Smooth muscle cell of the brain vasculature (primary cell): ENCODE measurements at regions not wholly inside any gene's neighbourhood (a gene's known extent, or its start where the extent isn't known, plus 50 kb on each side); places are given as distances from the start of the nearest gene placed in this dataset.
"Not testable (repeated sequence)": the region's sequence is repeated elsewhere in the genome, so short reads cannot be mapped to it uniquely, and the experiment has no call there.

ENCODE experiments used
- DNase-seq: peaks from one replicate; pipeline ENCODE4 v3.0.0-alpha.2; 2012; ENCODE audit warnings: low read depth, low spot score

- no peak for DNase-seq
Observed at GRCh38 chr3:87498358-87499080, 222.1 kb upstream of the POU1F1 start.

- DNase-seq: no peak
Observed at GRCh38 chr3:87495938-87496337, 219.6 kb upstream of the POU1F1 start.

DNA sequence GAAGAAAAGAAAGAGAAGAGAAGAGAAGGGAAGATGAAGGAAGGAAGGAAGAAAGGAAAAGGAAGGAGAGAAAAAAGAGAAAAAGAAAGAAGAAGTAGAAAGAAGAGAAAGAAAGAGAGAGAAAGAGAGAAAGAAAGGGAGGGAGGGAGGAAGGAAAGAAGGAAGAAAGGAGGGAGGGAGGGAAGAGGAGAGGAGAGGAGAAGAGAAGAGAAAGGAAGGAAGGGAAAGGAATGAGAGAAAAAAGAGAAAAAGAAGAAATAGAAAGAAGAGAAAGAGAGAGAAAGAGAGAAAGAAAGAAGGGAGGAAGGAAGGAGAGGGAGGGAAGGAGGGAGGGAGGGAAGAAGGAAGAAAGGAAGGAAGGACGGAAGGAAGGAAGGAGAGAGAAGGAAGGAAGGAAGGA, 217.9 kb upstream of the POU1F1 start:
- no peak for DNase-seq

DNA sequence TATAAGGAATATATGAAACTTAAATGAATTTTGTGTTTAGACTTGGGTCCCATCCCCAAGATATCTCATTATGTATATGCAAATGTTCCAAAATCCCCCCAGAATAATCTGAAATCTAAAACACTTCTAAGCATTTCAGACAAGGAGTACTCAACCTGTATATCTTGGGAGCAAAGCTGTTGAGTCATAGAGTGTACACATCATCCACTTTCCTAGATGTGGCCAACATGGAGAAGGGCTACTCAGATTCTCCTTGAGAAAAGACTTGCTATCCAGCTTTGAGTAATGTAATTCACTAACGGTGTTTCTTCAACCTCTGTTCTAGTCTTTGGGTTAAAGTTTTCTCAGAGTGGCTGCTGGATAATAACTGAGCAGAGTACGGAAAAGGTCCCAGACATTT, 215.5 kb upstream of the POU1F1 start:
- no peak for DNase-seq

DNA sequence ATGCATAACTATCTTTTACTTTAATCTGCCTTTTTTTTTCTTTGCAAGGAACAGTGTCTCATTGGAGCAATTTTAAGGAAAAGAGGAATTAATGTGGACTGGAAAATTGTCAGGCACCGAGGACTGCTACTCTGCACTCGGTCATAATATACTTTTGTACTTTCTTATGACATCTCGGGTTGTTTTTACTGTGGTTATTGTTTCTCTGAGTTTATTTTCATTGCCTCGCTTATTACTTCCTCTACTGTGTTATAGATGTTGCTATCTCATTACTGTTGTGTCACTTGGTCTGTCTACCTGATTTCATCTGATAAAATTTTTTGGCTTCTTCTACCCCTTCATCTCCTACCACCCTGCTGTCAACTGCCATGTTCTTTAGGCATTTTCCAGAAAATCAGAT, 213.5 kb upstream of the POU1F1 start:
- DNase-seq: no peak

DNA sequence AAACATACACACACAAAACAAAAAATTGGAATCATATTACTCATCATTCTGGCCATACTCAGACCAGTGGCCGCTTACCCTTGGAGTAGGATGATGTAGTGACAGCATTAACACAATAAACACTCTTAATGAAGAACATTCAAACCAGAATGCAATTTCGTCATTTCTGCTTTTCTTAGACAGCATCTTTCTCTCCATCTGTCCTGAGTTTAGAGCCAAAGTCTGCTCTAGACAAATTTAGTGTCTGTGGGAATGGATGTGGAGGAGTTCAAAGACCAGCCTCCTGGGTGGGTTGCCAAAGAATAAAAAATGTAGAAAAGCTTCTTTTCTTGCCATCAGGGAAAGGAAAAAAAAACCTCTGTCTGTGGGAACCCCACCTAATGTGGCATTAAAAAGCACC, 212.4 kb upstream of the POU1F1 start:
- no peak for DNase-seq

GRCh38 chr3:87486635-87487034, 210.3 kb upstream of the POU1F1 start:
- DNase-seq: not testable (repeated sequence)

- DNase-seq: no peak
Observed at GRCh38 chr3:87486115-87486514, 209.7 kb upstream of the POU1F1 start.

DNA sequence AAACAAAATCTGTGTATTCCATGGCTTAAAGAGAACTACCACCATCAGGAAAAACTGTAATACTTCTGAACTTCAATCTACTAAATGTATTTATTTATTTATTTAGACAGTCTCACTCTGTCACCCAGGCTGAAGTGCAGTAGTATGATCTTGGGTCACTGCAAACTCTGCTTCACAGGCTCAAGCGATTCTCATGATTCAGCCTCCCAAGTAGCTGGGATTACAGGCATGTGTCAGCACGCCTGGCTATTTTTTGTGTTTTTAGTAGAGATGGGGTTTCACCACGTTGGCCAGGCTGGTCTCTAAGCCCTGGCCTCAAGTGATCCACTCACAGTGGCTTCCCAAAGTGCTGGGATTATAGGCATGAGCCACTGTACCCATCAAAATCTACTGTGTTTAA, 202.3 kb upstream of the POU1F1 start:
- no peak for DNase-seq

DNA sequence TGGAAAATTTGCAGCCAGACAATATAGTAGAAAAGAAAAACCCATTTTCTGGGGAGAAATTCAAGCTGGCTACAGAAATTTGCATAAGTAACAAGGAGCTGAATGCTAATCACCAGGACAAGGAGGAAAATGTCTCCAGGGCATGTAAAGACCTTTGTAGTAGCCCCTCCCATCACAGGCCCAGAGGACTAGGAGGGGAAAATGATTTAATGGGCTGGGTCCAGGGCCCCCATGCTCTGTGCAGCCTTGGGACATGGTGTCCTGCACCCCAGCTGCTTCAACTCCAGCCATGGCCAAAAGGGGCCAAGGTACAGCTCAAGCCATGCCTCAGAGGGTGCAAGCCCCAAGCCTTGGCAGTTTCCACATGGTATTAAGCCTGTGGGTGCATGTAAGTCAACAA, 197.6 kb upstream of the POU1F1 start:
- no peak for DNase-seq

- no peak for DNase-seq
Observed at GRCh38 chr3:87468938-87469337, 192.6 kb upstream of the POU1F1 start.

GRCh38 chr3:87468235-87468634, 191.9 kb upstream of the POU1F1 start:
- no peak for DNase-seq

GRCh38 chr3:87462228-87462627, 185.8 kb upstream of the POU1F1 start:
- no peak for DNase-seq

GRCh38 chr3:87461443-87461842, 185.1 kb upstream of the POU1F1 start:
- DNase-seq: no peak

DNA sequence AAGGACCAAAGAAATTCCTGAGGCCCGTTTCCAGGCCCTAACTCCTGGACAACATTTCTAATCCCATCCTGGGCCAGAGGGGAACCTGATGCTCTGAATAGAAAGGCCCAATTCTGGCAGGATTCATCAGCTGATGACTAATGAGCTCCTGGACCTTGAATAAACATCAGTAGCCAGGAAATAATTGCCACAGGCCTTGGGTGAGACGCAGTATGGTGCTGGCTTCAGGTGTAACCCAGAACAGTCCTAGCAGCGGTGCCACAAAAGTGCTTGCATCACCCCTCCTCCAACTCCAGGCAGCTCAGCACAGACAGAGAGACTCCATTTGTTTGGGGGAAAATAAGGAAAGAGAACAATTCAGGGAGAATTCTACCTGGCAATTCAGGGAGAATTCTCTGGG, 184.7 kb upstream of the POU1F1 start:
- DNase-seq: no peak

DNA sequence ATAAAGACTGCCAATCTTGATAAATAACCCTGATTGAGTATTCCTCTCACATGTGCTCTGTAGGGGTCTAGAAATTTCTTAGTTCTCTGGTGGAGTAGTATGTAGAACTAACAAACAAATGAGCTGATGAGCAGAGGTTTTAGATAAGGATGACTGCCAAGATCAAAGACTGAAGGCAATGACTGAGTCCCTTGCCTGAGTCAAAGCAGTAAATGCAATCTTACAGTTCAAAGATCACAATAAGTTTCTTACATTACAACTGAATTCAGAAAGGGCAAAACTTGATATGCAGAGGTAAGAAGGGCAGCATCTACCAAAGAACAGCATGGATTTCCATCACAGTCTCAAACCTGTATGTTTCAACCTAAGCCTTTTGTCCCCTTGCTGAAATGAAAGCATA, 172.2 kb upstream of the POU1F1 start:
- no peak for DNase-seq

DNA sequence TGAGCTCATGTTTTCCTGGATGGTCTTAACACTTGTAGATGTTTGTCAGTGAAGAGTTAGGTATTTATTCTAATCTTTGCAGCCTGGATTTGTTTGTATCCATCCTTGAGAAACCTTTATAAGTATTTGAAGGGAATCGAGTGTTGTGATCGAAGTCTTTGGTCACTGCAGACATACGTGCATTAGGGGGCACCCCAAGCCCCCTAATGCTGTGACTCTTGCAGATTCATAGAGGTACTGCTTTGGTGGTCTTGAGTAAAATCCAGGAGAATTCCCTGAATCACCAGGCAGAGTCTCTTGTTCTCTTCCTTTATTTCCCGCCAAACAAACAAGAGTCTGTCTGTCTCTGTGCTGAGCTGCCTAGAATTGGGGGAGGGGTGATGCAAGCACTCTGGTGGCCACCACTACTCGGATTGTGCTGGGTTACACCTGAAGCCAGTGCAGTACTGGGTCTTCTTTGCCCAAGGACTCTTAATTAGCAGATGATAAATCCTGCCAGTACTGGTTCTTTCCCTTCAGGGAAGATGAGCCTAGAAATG, 170.5 kb upstream of the POU1F1 start:
- no peak for DNase-seq

- DNase-seq: no peak
Observed at GRCh38 chr3:87442470-87442869, 166.1 kb upstream of the POU1F1 start.

DNA sequence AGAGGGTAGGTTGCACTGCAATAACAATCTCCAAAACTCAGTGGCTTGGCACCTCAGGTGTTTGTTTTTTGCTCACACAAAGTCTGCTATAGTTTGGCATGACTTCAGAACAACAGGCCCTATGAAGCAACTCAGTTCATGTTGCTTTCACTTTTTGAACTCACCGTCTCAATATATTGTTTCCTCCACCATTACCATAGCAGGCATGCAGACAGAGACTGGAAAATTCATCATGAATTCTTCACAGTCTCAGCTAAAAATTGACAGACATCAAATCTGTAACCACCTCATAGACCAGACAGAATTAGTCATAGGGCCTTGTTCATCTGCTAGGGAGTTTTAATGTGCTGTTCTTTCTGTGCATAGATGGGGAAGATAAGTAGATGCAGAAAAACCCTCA, 161.4 kb upstream of the POU1F1 start:
- no peak for DNase-seq

- no peak for DNase-seq
Observed at GRCh38 chr3:87436781-87437543, 160.6 kb upstream of the POU1F1 start.

- no peak for DNase-seq
Observed at GRCh38 chr3:87435926-87436620, 159.7 kb upstream of the POU1F1 start.

DNA sequence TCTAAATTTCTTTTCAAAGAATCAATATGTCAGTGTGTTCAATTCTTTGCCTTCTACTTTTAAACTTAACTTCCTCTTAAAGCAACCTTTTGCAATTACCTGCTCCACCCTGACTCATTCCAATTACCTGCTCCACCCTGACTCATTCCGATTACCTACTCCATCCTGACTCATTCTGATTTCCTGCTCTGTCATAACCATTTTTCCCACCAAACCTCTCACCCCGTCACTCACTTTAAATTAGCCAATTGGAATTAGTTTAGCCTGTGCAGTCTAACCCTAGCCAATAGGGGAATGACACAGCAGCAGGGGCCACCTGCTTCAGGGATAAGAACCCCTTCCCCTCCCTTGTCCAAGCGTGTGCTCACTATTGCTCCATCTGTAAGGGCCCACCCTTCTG, 157.1 kb upstream of the POU1F1 start:
- not testable (repeated sequence) for DNase-seq
